ENCODE measurements at regions not wholly inside any gene's neighbourhood (a gene's known extent, or its start where the extent isn't known, plus 50 kb on each side); places are given as distances from the start of the nearest gene placed in this dataset.

DNA sequence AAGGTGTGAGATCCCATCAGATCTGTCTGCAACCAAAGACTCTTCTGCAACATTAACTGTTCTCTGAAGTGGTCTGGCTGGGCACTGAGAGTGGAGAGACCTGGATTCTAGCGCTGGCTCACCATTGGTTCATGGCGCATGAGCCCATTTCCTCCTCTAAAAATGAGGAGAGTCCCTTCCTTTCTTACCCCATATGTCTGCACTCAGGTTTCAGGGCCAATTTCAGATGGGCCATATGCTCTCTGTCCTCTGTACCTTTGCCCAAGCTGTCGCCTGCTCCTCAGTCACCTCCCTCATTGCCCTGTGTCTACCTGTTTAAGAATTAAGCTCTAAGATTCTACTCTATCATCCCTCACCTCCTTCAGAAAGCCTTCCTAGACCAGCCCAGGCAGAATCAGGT lies 484.7 kb downstream of the INSC start:
- ChIA-PET CTCF (no interaction called here), POLR2A (no interaction called here), RAD21 (ENCODE audit: low non-redundant PET in 1 of 2, low total read pairs in 2 of 2, uncharacterized antibody in 2 of 2, unreplicated experiment in 2 of 2) (no interaction called here)
- Histone ChIP-seq H3K4me3 (replicated peaks in 1 of 2; ENCODE audit: low read depth in 1 of 2, low read length in 2 of 2) (no peak overlapping the region), H3K36me3 (ENCODE audit: control insufficient read depth in 1 of 2, insufficient read depth in 2 of 2, low read length in 2 of 2) (no peaks in the 10 kb centered on the region), H3K27ac (ENCODE audit: low read depth, low read length) (no peak overlapping the region), H3K27me3 (ENCODE audit: insufficient read depth, low read length) (peaks cover 8% of the 10 kb centered on the region), H3K9me2 (ENCODE audit: insufficient read depth) (no peaks in the 10 kb centered on the region), H3K4me2 (ENCODE audit: low read length) (no peak overlapping the region), H3K4me1 (ENCODE audit: control insufficient read depth in 1 of 2, insufficient read depth in 2 of 2, low read length in 2 of 2) (no peaks in the 10 kb centered on the region), H4K20me1 (ENCODE audit: insufficient read depth) (no peaks in the 10 kb centered on the region), H3K9ac (ENCODE audit: low read length) (no peak overlapping the region), H3K79me2 (ENCODE audit: insufficient read depth, low read length) (no peaks in the 10 kb centered on the region), H3K9me3 (ENCODE audit: control insufficient read depth in 1 of 2, insufficient read depth in 1 of 2, low read depth in 1 of 2, low read length in 2 of 2) (no peaks in the 10 kb centered on the region), H2AFZ (ENCODE audit: low read depth, low read length, poor library complexity, severe bottlenecking) (no peak overlapping the region)
- no peak for DNase-seq (ENCODE audit: low read depth, low spot score)
- no TSS peak for BruUV-seq (replicated peaks)
- intact Hi-C loops (cut with micrococcal nuclease): no loop called here
- no peak for TF ChIP-seq YY1 (IDR thresholded peaks at IDR 0.05; ENCODE audit: extremely low read depth, insufficient replicate concordance, low read depth, low read length)
- TF ChIP-seq RAD21 (IDR thresholded peaks at IDR 0.05; ENCODE audit: low read depth): no peak
- TF ChIP-seq SP1 (IDR thresholded peaks at IDR 0.05; ENCODE audit: low read depth): no peak
- TF ChIP-seq, protein P1, sequence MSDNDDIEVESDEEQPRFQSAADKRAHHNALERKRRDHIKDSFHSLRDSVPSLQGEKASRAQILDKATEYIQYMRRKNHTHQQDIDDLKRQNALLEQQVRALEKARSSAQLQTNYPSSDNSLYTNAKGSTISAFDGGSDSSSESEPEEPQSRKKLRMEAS (IDR thresholded peaks at IDR 0.05): no peak
- TF ChIP-seq, protein P2, sequence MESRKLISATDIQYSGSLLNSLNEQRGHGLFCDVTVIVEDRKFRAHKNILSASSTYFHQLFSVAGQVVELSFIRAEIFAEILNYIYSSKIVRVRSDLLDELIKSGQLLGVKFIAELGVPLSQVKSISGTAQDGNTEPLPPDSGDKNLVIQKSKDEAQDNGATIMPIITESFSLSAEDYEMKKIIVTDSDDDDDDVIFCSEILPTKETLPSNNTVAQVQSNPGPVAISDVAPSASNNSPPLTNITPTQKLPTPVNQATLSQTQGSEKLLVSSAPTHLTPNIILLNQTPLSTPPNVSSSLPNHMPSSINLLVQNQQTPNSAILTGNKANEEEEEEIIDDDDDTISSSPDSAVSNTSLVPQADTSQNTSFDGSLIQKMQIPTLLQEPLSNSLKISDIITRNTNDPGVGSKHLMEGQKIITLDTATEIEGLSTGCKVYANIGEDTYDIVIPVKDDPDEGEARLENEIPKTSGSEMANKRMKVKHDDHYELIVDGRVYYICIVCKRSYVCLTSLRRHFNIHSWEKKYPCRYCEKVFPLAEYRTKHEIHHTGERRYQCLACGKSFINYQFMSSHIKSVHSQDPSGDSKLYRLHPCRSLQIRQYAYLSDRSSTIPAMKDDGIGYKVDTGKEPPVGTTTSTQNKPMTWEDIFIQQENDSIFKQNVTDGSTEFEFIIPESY (IDR thresholded peaks at IDR 0.05; ENCODE audit: extremely low read depth, insufficient replicate concordance, low read length): no peak
- TF ChIP-seq ELF1 (IDR thresholded peaks at IDR 0.05; ENCODE audit: borderline replicate concordance, low read depth): no peak
- TF ChIP-seq ZNF274 (IDR thresholded peaks at IDR 0.05; ENCODE audit: low read depth, low read length): no peak
- TF ChIP-seq EZH2 (IDR thresholded peaks at IDR 0.05): no peak
- TF ChIP-seq POLR2A (IDR thresholded peaks at IDR 0.05; ENCODE audit: borderline replicate concordance, extremely low read depth, insufficient read depth, insufficient read length): no peak
- no peak for TF ChIP-seq EGR1 (IDR thresholded peaks at IDR 0.05; ENCODE audit: low read depth)
- no peak for TF ChIP-seq CBX3 (IDR thresholded peaks at IDR 0.05; ENCODE audit: low read depth)
- TF ChIP-seq, protein P3, sequence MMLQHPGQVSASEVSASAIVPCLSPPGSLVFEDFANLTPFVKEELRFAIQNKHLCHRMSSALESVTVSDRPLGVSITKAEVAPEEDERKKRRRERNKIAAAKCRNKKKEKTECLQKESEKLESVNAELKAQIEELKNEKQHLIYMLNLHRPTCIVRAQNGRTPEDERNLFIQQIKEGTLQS (IDR thresholded peaks at IDR 0.05): no peak
- TF ChIP-seq, protein P4, sequence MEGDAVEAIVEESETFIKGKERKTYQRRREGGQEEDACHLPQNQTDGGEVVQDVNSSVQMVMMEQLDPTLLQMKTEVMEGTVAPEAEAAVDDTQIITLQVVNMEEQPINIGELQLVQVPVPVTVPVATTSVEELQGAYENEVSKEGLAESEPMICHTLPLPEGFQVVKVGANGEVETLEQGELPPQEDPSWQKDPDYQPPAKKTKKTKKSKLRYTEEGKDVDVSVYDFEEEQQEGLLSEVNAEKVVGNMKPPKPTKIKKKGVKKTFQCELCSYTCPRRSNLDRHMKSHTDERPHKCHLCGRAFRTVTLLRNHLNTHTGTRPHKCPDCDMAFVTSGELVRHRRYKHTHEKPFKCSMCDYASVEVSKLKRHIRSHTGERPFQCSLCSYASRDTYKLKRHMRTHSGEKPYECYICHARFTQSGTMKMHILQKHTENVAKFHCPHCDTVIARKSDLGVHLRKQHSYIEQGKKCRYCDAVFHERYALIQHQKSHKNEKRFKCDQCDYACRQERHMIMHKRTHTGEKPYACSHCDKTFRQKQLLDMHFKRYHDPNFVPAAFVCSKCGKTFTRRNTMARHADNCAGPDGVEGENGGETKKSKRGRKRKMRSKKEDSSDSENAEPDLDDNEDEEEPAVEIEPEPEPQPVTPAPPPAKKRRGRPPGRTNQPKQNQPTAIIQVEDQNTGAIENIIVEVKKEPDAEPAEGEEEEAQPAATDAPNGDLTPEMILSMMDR (IDR thresholded peaks at IDR 0.05 in 2 of 3, conservative IDR thresholded peaks at IDR 0.05 in 1 of 3; ENCODE audit: borderline replicate concordance in 1 of 3, insufficient read depth in 1 of 3, low read depth in 2 of 3, low read length in 2 of 3): no peak
- TF ChIP-seq CEBPB (IDR thresholded peaks at IDR 0.05; ENCODE audit: low read depth): no peak
- no peak for TF ChIP-seq JUND (IDR thresholded peaks at IDR 0.05)
- no peak for ATAC-seq

All from HCT116 (cell line).